TTC549 (cell line): ENCODE measurements at regions not wholly inside any gene's neighbourhood (a gene's known extent, or its start where the extent isn't known, plus 50 kb on each side); places are given as distances from the start of the nearest gene placed in this dataset.

ENCODE experiments used
- FAIRE-seq: peaks from 2 replicates; lab custom pipeline; 2012; peaks lifted over from hg19 to GRCh38; lab: Jason Lieb, UNC

DNA sequence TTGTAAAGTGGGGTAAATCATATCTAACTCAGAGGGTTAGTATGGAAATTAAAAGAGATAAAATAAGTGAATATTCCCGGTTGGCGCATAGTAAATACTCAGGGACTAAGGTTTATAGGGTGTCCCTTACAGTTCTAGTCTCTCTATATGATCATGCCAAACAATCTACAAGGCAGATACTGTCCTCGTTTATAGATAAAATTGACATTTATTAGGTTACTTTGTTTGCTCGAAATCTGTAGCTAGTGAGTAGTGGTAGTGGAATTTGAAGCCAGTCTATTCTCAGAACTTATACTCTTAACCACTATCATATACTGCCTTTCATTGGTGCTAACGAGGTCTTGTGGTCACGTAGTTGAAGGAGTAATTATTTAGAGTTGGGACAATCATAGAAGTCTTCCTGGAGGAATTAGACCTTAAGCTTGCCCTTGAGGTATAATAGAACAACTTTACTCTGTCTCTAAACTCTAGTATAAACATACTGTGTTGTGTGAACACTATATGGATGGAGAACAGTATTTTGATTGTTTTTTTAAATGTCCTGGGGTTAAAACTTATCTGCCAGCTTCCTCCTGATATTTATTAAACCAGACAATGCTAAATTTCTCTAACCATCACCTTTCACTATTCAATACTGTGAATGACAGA lies 324.0 kb downstream of the STIM2 start:
- no peak for FAIRE-seq

DNA sequence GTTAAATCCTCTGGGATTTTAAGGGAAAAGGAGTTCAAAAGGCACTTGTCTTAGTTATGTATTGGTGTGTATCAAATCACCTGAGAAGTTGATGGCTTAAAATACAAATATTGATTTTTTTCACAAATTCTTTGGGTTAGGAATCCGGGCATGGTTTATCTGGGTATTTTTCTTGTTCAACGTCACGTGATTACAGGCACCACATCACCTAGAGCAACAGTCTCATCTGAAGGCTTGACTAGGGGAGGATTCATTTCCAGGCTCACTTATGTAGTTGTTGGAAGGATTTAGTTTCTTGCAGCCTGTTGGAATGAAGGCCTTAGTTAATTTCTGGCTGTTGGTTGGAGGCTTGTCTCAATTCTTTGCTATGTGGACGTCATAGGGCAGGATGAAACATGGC lies 326.1 kb downstream of the STIM2 start:
- FAIRE-seq, result no peak

DNA sequence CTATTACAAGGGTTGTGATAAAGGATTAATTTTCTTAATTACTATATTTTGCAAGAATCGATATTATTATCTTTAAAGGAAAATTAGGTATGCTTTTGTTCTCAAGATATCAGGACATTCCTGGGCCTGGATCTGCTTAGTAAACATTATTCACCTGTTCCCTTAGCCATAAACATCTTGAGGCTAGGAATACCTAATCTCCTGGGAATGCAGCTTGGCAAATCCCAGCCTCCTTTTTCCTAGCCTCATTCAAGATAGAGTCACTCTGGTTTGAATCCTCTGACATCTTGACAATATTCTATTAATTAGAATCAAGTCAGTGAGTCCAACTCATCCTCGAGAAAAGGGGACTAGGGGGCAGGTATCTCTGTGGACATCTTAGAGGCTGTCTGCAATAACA lies 327.1 kb downstream of the STIM2 start:
- FAIRE-seq, result no peak

DNA sequence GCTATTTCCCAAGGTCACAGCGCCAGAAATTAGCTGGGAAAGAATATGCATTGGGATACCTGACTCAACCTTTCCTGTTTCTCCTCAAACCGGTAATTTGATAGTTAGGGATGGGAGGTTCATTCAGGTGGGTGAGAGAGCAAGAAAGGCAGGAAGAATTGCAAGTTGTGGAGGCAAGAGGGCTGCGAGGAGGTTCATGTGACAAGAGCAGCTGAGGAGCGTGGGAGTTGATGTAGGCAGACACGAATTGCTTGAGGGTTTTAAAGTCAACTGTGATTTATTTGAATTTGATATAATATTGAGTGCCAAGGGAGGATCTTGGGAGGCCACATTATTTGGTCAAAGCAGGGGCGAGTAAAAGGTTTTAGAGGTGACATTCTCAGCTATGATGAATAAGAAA lies 329.0 kb downstream of the STIM2 start:
- FAIRE-seq, result no peak

DNA sequence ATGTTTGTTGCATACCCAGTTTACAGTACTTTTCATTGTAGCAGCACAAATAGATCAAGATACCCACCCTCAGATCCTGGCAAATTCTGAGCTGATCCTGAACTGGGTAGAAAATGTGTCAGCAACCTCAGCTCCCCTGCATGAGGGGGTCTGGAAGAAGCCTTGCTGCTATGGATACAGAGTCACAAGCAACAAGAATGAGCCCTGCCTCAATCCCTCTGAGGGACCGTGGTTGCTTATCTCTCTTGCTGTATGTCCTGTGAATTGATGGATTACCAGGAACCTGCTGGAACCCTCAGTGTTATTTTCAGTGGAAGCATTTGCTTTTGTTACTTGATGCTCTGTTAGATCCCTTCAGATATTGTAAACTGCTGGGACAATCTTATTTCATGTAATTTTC lies 331.0 kb downstream of the STIM2 start:
- no peak for FAIRE-seq

DNA sequence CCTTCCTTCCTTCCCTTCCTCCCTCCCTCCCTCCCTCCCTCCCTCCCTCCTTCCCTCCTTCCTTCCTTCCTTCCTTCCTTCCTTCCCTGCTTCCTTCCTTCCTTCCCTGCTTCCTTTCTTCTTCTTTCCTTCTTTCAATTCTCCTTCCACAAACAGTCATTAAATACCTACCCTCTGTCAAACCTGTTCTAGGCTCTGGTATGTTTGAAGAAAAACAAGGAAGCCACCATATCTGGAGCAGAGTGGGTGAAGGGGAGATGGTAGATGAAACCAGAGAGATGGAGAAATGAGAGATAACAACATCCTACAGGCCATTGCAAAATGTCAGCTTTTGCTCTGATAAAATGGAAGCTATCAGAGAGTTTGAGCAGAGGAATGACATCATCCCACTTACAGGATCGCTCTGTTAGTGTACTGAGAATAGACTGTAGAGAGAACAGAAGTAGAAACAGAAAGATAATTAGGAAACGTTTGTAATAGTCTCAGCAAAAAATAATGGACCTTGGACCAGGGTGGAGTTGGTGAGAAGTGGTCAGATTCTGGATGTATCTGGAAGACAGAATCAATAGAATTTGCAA lies 334.0 kb downstream of the STIM2 start:
- FAIRE-seq, result no peak

DNA sequence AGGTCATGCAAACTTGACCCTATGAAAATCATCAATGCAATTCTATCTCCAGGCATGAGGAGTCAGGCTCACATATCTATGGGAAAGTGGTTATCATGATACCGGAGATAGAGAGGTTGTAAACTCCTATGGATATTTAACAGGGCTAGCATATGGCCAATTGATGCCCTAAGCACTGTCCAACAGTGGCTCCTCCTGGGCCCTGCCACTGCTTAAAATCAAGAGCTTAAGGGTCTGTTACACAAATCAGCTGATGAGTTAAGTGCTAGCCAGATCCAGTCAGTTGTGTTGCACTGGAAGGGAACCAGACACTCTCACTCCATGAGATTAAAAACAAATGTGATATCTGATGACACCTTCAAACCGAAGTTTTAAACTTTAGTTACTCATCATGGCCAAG lies 337.6 kb downstream of the STIM2 start:
- no peak for FAIRE-seq

DNA sequence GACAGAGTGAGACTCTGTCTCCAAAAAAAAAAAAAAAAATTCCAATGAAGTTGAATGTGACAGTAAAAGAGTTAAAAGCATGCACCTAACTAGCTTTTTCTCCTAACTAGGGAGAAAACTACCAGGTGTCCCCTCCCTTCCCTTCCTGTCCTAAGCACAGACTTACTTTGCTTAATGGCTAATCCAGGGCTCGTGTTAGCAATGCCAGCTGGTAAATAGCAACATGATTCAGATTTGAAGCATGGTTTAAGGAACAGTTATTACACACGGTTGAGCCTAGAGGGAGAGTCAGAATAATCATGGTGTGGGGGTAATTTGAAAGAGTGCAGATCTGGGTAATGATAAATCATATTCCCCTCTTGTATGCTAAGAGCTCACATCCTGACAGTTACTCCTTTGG lies 338.3 kb downstream of the STIM2 start:
- FAIRE-seq, result no peak

DNA sequence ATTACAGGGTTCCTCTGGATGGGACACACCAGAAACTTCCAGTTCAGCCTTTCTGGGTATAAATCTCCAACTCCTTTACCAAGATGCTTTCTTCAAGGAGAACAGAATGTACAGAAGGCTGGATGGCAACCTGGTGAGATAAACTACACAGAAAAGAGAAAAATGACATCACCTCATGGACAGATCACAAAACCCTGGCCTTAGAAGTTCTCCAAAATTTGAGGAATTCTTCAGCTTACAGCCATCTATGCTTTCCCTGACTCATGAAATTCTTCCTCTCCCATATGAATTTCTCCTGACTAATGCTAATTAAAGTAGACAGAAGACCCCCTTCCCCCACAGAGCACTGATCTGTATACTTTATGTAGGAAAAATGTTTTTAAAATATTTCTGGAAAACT lies 345.4 kb downstream of the STIM2 start:
- FAIRE-seq, result no peak

DNA sequence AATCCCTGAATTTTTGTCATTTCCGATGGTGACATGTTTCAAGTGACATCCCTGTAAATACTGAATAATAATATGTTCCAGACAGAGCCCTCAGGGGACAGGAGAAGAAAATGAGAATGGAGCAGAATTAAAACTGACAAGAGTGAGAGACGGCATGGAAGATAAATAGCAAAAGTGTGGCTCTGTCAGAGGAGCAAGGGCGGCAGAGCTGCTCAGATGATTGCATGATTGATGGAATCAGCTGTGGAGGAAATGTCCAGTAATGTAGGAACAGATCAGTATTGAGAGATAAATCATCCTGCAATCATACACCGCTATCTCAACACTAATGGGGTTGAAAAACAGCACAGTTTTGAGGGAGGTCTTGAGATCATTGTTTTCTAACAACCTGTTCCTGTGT lies 350.3 kb downstream of the STIM2 start:
- FAIRE-seq, result no peak

DNA sequence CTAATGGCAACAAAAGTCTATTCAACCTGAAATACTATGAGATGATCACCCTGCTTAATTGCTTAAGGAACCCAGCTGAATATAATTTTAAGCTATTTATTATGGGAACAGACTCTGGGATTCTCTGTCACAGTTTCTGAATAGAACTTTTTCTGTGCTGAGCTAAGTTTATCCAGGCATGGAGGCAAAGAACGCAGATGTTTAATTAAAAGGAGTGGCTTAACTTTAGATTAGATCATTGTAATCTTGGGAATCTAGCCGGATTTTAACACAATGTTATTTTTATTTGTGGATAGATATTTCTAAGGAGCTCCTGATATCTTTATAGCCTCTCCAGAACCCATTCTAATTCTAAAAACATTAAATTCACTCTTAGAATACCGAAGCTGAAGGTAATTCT lies 353.4 kb downstream of the STIM2 start:
- no peak for FAIRE-seq

DNA sequence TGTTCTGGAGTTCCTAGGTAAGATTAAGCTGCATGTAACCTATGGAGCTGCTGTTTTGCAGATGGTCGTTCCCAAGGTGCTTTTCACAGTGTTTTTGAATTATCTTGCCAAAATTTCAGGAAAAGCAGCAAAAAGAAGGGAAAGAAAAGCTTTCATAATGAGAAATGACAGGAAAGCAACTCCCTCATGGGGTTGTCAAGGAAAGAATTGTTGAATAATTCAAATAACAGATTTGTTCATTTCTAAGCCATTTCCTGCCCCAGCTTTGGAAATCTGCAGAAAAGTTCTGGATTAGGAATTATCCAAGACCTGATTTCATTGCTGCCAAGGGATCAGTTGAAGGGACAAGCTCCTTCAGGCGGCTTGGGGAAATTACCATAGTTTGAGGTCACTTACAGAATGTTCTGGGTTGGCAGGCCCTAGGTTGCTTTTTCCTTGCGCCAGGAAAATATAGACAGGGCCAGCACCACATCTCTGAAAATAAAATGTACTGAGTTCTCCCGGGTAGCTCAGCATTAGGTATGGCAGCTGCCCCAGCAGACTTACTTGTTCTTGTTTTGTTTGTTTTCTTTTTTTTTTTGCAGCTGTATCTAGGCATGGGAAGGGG lies 354.7 kb downstream of the STIM2 start:
- FAIRE-seq, result no peak

DNA sequence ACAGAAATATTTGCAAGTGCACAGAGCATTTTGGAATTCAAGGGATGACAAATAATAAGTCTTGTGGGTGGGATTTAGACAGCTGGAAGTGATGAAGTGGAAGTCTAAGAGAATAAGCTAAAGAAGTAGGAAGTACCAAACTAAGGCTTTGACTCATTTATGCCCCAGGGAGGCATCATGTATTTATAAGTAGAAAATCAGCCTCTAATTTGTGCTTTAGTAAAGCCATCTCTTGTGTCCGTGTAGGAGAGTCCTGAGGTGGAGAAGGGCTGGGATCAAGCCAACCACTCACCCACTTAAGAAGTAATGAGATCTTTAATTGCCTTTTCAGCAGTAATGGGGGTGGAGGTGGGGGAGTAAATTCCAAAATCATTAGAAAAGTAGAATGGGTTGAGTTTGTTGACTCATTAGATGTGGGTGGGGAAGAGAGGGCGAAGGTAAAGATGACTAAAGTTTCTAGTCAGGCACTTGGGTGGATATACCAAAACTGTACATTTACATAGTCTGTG lies 356.7 kb downstream of the STIM2 start:
- FAIRE-seq, result no peak

DNA sequence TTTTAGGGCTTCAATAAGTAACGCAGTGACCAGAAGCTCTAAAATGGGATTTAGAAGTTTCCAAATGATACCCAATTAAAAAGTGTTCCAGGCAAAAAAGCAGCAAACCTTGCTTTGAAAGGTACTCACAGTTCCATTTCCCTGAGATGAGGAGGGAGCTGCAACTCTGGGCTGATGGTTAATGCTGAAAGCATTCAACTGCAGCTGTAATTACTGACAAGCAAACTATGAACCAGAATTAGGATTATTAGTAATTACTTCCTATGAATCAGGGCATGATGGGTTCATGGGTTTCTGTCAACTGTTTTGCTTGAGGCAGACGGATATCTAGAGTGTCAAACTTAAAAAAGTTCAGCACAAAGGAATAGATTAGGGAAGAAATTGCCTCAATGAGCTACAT lies 357.4 kb downstream of the STIM2 start:
- FAIRE-seq, result no peak

DNA sequence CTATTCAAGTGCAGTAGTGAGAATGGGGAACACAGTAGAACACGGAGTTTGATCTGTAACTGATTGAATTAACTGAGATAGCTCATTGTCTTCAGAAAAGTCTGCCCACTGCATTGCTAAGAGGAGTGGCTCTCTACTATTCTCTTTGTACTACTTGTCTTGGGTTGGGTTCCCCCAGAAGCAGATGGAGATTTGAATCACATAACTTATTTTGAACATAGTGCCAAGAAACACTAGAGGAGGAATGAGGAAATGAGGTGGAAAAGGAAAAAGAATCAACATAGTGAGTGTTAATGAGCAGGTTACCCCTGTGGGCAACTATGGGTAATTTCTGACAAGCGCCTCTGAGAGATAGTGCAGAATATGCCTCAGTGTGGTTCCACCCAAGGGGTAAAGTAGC lies 362.7 kb downstream of the STIM2 start:
- FAIRE-seq, result no peak

DNA sequence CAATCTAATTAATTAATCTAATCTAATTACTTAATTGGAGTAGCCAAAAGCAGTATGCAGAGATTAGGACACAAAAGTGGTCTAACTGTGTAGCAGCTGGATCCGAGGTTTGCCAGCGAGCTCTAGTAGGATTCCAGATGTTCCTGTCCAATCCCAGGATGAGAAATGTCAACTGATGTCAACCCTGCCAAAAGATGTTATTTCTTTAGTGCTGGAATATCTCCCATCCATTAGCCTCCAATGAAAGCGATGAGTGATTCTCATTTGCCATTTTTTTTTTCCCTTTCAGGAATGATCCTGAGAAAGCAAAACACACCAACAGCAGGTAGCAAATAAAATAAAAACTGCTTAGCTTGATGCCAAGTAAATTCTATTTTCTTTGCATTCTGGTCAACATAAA lies 372.9 kb downstream of the STIM2 start:
- no peak for FAIRE-seq

DNA sequence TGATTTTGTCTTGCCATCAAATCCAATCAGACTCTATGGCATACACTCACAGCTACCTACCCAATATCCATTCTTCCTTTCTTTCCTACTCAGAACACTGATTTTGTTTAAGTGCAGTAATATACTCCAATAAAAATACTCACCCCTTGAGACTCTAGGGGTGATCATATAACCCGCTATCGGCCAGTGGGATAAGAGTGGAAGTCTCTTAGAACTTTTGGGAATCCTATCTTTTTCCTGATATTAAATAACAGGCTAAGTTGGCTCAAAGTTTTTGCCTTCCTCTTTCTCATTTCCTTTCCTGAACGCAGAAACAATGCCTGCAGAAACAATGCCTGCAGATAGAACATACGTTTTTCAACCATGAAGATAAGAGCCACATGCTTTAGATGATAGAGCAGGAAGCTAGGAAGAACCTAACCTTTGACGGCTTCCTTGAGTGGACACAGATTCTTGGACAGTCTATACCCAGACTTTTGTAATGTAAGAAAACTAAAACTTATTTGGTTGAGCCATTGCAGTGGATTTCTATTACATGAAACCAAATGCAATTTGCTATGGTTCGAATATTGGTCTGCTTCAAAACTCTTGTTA lies 373.8 kb downstream of the STIM2 start:
- FAIRE-seq, result no peak

DNA sequence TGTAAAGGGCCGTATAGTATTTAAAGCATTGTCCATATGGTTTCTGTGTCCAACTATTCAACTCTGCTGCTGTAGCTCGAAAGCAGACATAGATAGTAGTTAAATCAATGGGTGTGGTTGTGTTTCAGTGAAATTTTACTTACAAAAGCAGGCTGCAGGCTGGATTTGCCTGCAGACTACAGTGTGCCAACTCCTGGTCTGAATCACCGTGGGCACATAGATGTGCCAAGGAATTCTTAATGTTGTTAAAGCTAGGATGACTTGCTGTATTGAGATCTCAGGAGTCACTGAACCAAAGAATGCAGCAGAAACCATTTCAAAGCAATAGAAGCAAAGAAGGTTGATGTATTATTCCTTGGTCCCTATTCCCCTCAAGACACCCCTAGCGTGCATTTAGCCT lies 379.0 kb downstream of the STIM2 start:
- no peak for FAIRE-seq

DNA sequence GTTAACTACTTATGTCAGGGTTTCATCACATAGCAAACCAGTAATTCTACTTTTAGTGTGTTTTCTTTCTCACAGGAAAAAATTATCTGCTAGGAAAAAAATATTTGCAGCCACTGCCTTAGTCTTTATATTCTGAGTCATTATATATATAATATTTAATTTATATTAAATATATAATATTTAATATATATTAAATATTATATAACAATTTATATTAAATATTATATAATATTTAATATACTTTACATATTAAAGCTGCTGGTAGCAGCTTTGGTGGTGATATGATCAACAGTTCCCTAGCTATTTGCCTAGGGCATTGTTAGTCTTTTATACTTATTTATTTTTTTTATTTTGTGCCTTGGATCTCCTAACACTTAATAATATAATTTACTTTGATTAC lies 381.6 kb downstream of the STIM2 start:
- FAIRE-seq, result no peak

DNA sequence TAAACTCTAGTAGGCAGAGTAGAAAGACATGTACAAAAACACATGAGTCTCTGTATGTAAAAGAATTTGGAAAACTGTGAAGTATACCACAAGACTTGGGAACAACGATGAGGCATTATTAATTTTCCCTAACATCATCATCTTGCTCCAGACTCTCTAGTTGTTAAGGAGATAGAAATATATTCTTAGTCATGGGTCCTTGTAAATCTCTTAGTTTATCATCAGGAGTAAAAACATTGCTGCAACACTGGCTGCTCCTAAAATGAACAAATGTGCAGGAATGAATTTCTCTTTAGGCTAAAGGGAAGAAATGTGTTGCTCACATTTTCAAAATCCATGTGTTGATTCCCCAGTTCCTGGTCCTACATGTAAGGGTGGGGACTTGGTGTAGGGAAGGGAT lies 384.6 kb downstream of the STIM2 start:
- FAIRE-seq, result no peak

DNA sequence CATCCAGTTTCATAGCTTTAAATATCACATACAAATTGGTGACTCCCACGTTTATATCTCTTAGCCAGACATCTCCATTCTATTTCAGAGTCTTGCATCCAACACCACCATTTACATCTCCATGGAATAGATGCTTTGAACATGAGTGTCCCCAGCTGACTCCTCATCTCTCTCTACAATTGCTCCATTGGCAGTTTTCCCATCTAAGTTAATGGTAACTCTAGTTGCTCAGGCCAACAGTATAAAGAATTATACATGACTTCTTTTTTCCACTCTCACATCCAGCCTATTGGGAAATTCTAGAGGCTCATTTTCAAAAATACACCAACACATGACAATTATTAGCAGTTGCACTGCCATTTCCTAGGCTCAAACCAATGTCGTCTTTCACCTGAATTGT lies 388.2 kb downstream of the STIM2 start:
- FAIRE-seq, result no peak

DNA sequence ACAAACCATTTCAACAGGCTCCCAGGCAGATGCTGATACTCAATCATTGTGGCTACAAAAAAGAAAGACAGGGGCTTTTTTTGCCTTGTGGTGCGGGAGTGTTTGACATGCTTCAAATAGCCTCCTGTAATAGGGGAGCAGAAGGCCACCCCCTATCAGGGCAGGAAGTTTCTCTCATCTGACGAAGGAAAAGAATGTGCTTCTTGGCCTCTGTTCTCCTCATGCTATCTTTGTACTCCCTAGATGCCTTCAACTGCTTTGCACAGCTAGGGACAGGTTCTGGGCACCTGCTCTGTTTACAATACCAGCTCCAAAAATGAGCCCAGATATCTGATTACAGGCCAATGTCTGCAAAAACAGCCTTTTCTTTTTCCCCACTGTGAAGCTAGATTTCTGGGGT lies 391.1 kb downstream of the STIM2 start:
- no peak for FAIRE-seq

DNA sequence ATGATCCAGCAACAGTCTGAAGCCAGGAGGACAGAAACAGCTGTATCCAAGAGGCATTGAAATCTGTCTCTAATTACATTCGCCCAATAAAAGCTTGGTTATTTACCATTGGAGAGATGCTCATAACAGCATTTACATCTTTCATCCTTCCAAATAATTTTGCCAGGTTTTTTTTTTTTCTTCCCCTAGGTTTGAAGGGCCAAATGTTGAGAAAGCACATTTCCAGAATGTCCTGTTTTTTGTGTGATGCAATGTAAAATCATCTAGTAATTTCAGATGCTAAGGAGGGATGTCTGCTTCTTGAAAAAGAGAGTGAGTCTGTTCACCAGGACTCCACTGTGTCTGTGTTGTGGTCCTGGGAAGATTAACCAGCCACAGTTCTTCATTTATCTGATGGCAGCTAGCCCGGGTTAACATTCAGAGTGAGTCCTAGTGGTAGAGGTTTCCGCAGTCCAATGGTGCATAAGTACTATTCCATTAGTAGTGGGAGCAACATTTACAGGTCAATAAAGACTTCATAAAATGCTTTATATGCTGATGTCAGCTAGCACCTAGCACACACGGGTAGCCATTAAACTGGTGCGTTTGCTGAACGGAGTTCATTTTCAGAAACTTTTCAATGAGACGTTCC lies 406.8 kb downstream of the STIM2 start:
- FAIRE-seq, result no peak
